IMR-90 (cell line): ENCODE measurements at regions not wholly inside any gene's neighbourhood (a gene's known extent, or its start where the extent isn't known, plus 50 kb on each side); places are given as distances from the start of the nearest gene placed in this dataset.

ENCODE experiments used
- ATAC-seq: fragments of 200-7000 bp; cut with Tn5 transposase; 2 replicates; pipeline ENCODE4 v1.9.1; 2020; ENCODE audit warnings: low read depth, mild to moderate bottlenecking, moderate library complexity
- BruUV-seq: library from RNA; stranded (reverse); fragments of 400-500 nt; replicated peaks from 2 replicates; lab custom pipeline; 2021; lab: Mats Ljungman, UMichigan
- CTCF ChIA-PET: fragments of 300-600 bp; formaldehyde crosslinking; extraction: SDS; loops from one replicate; lab custom pipeline; 2021; ENCODE audit warnings: antibody characterized with exemption; lab: Yijun Ruan, JAX
- POLR2A ChIA-PET: fragments of 300-600 bp; sonication (Branson Sonifier 250); formaldehyde crosslinking; loops from one replicate; lab custom pipeline; 2022; ENCODE audit warnings: antibody characterized with exemption; ENCODE audit not compliant: unreplicated experiment; lab: Charles Lee
- DNase-seq: peaks from one replicate; pipeline ENCODE4 v3.0.0; 2013
- H2AFZ ChIP-seq: replicated peaks from 2 replicates; pipeline ENCODE3; 2013; ENCODE audit warnings: low read length, mild to moderate bottlenecking; ENCODE audit not compliant: poor library complexity
- H2AK5ac ChIP-seq: 2 replicates; pipeline ENCODE4 v1.6.1; 2013; ENCODE audit warnings: low read depth, low read length, inconsistent platforms
- H2AK9ac ChIP-seq: replicated peaks from 2 replicates; pipeline ENCODE3; 2013; ENCODE audit warnings: mild to moderate bottlenecking, low read depth, low read length, moderate library complexity; ENCODE audit not compliant: poor library complexity
- H2BK120ac ChIP-seq: 2 replicates; pipeline ENCODE4 v1.6.1; 2013; ENCODE audit warnings: low read depth, low read length, inconsistent platforms
- H2BK15ac ChIP-seq: 3 replicates; pipeline ENCODE4 v1.6.1; 2013; ENCODE audit warnings: low read depth, low read length, inconsistent platforms
- H2BK20ac ChIP-seq: 2 replicates; pipeline ENCODE4 v1.6.1; 2013; ENCODE audit warnings: low read depth, mild to moderate bottlenecking, inconsistent platforms, low read length, moderate library complexity
- H2BK5ac ChIP-seq: 2 replicates; pipeline ENCODE4 v1.6.1; 2013; ENCODE audit warnings: mild to moderate bottlenecking, low read depth, low read length, inconsistent platforms; ENCODE audit not compliant: poor library complexity, severe bottlenecking
- H3K14ac ChIP-seq: replicated peaks from 2 replicates; pipeline ENCODE4 v1.6.1; 2013; ENCODE audit warnings: low read depth, low read length, inconsistent platforms
- H3K18ac ChIP-seq: 2 replicates; pipeline ENCODE4 v1.6.1; 2013; ENCODE audit warnings: low read depth, low read length, control low read depth
- H3K23ac ChIP-seq: 2 replicates; pipeline ENCODE4 v1.6.1; 2013; ENCODE audit warnings: low read depth, low read length, inconsistent platforms
- H3K27ac ChIP-seq: 2 replicates; pipeline ENCODE4 v1.5.1; 2013; ENCODE audit warnings: mild to moderate bottlenecking, control low read depth, low read length; ENCODE audit not compliant: insufficient read depth
- H3K27me3 ChIP-seq: 2 replicates; pipeline ENCODE4 v1.6.1; 2013; ENCODE audit warnings: low read length; ENCODE audit not compliant: control insufficient read depth, insufficient read depth
- H3K36me3 ChIP-seq: 2 replicates; pipeline ENCODE4 v1.6.1; 2013; ENCODE audit warnings: low read length, mixed read lengths; ENCODE audit not compliant: control insufficient read depth, insufficient read depth
- H3K4ac ChIP-seq: 2 replicates; pipeline ENCODE4 v1.6.1; 2013; ENCODE audit warnings: low read depth, low read length, inconsistent platforms
- H3K4me1 ChIP-seq: 2 replicates; pipeline ENCODE4 v1.6.1; 2013; ENCODE audit warnings: low read length, mixed read lengths; ENCODE audit not compliant: control insufficient read depth, insufficient read depth
- H3K4me2 ChIP-seq: 2 replicates; pipeline ENCODE4 v1.6.1; 2013; ENCODE audit warnings: low read depth, mild to moderate bottlenecking, control low read depth, low read length, moderate library complexity
- H3K4me3 ChIP-seq: 2 replicates; pipeline ENCODE4 v1.5.1; 2013; ENCODE audit warnings: low read depth, mild to moderate bottlenecking, control low read depth, low read length, moderate library complexity; ENCODE audit not compliant: insufficient read depth
- H3K56ac ChIP-seq: 2 replicates; pipeline ENCODE4 v1.6.1; 2013; ENCODE audit warnings: low read length, inconsistent platforms; ENCODE audit not compliant: insufficient read depth; ENCODE audit errors: extremely low read depth
- H3K79me1 ChIP-seq, 2 experiments: 2 replicates each; pipeline ENCODE4 v1.6.1; 2013; ENCODE audit warnings: low read length in 2 of 2, inconsistent platforms in 1 of 2, low read depth in 1 of 2
- H3K9ac ChIP-seq: 2 replicates; pipeline ENCODE4 v1.6.1; 2013; ENCODE audit warnings: low read depth, low read length, control low read depth
- H3K9me1 ChIP-seq: 2 replicates; pipeline ENCODE4 v1.6.1; 2013; ENCODE audit warnings: low read length, inconsistent platforms; ENCODE audit not compliant: insufficient read depth
- H3K9me3 ChIP-seq: 2 replicates; pipeline ENCODE4 v1.6.1; 2013; ENCODE audit warnings: low read length; ENCODE audit not compliant: control insufficient read depth, insufficient read depth
- H4K20me1 ChIP-seq: 2 replicates; pipeline ENCODE4 v1.6.1; 2013; ENCODE audit warnings: low read length, inconsistent platforms; ENCODE audit not compliant: insufficient read depth
- H4K5ac ChIP-seq: 2 replicates; pipeline ENCODE4 v1.6.1; 2013; ENCODE audit warnings: mild to moderate bottlenecking, low read depth, low read length, control low read depth
- H4K8ac ChIP-seq, 2 experiments: 2 replicates each; pipeline ENCODE4 v1.6.1; 2013; ENCODE audit warnings: low read depth in 2 of 2, low read length in 2 of 2, control low read depth in 1 of 2, inconsistent platforms in 1 of 2
- H4K91ac ChIP-seq: 2 replicates; pipeline ENCODE4 v1.6.1; 2013; ENCODE audit warnings: low read depth, low read length, inconsistent platforms; ENCODE audit not compliant: insufficient read depth
- CHD1 ChIP-seq: IDR thresholded peaks from 2 replicates; pipeline ENCODE4 v1.6.1; 2012; ENCODE audit warnings: low read depth, low read length, improper control_type of control experiment
- MXI1 ChIP-seq: IDR thresholded peaks from 2 replicates; pipeline ENCODE4 v1.6.1; 2012; ENCODE audit warnings: low read depth, mild to moderate bottlenecking, low read length, moderate library complexity, borderline replicate concordance
- RCOR1 ChIP-seq: IDR thresholded peaks from 2 replicates; pipeline ENCODE4 v1.6.1; 2012; ENCODE audit warnings: mild to moderate bottlenecking, low read length, improper control_type of control experiment; ENCODE audit not compliant: insufficient replicate concordance
- SMC3 ChIP-seq: fragments of 150-350 bp; IDR thresholded peaks from 2 replicates; pipeline ENCODE4 v1.6.1; 2016; ENCODE audit warnings: low read depth, mild to moderate bottlenecking, antibody characterized with exemption, low read length, moderate library complexity
- WGBS, 2 experiments: methylation state at CpG; one replicate each; pipeline versions ENCODE4 v1.1.5 to v1.1.7; 2013; ENCODE audit warnings: missing lambda C conversion rate in 2 of 2; ENCODE audit not compliant: insufficient read length in 1 of 2; ENCODE audit errors: extremely low coverage in 2 of 2; 5-methylcytosine and 5-hydroxymethylcytosine counted together
- dilution Hi-C: fragments of 300-500 bp; cut with HindIII; formaldehyde crosslinking; loops from one replicate; pipeline ENCODE4 v1.14.3; 2018; ENCODE audit warnings: low sequenced_read_pairs; ENCODE audit not compliant: unreplicated experiment
- in situ Hi-C: fragments of 300-500 bp; cut with MboI; formaldehyde crosslinking; loops from 3 replicates; pipeline ENCODE4 v1.14.3; 2019; ENCODE audit warnings: low sequenced_read_pairs, inconsistent platforms, mixed read lengths
- intact Hi-C: fragments of 100-400 bp; cut with micrococcal nuclease; formaldehyde crosslinking; loops from 2 replicates; pipeline ENCODE4 v1.10.0; 2022

DNA sequence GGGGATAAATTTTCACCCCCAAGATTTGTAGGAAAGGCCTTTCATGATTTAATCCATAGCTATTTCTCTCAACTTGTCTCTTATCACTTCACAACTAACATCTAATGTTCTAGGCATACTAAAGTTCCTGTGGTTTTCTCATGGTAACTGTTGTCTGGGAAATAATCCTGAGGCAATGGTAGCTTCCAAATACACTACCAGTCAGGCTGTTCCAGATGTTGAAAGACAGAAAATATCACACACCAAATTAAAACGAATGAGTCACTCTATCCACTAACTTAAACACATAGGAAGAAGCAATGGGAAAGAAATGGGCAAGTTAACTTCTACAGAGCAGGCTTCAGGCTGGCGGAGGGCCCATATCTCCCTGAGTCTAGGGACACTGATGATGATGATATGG, 77.7 kb upstream of the MYO16 start:
- ATAC-seq (no peak), DNase-seq (no peak)
- H3K18ac ChIP-seq, result no peak overlapping the region
- H3K14ac ChIP-seq, result no peak overlapping the region
- no peak overlapping the region for H3K4me3 ChIP-seq
- ChIA-PET POLR2A (no interaction called here), CTCF (no interaction called here)
- no peak overlapping the region for H2BK20ac ChIP-seq
- H4K5ac ChIP-seq, result no peak overlapping the region
- intact Hi-C loops, result no loop called here
- no peak for TF ChIP-seq MXI1
- TF ChIP-seq RCOR1, result no peak
- TF ChIP-seq CHD1, result no peak
- no peak for TF ChIP-seq SMC3
- no peak overlapping the region for H2BK120ac ChIP-seq
- in situ Hi-C loops, result no loop called here
- H3K9me1 ChIP-seq, result no peaks in the 10 kb centered on the region
- H3K4me2 ChIP-seq, result no peak overlapping the region
- H3K23ac ChIP-seq, result no peak overlapping the region
- no peaks in the 10 kb centered on the region for H4K20me1 ChIP-seq
- H4K91ac ChIP-seq, result no peak overlapping the region
- no peak overlapping the region for H3K56ac ChIP-seq
- no peak overlapping the region for H2BK5ac ChIP-seq
- H3K9me3 ChIP-seq, result peaks cover 4% of the 10 kb centered on the region; the same call in 1 of the 2 replicates
- no peak overlapping the region for H2AK5ac ChIP-seq
- no peaks in the 10 kb centered on the region for H3K4me1 ChIP-seq
- dilution Hi-C loops, result no loop called here
- H4K8ac ChIP-seq, result no peak overlapping the region
- no peak overlapping the region for H3K27ac ChIP-seq
- no peak overlapping the region for H3K4ac ChIP-seq
- no peak overlapping the region for H3K9ac ChIP-seq
- no peak overlapping the region for H2BK15ac ChIP-seq
- H3K36me3 ChIP-seq, result no peaks in the 10 kb centered on the region
- no peaks in the 10 kb centered on the region for H3K79me1 ChIP-seq
- H2AK9ac ChIP-seq, result no peak overlapping the region
- no peaks in the 10 kb centered on the region; the same call in 1 of the 2 replicates for H3K27me3 ChIP-seq
- WGBS, 2 experiments, result 60% methylated on average over 1 of the region's 2 CpGs; no CpG with 5 or more reads in 1 of the 2 experiments
- no TSS peak for BruUV-seq
- no peak overlapping the region for H2AFZ ChIP-seq
